HG03575 (cell line): ENCODE measurements at regions not wholly inside any gene's neighbourhood (a gene's known extent, or its start where the extent isn't known, plus 50 kb on each side); places are given as distances from the start of the nearest gene placed in this dataset.
"Not testable (repeated sequence)": the region's sequence is repeated elsewhere in the genome, so short reads cannot be mapped to it uniquely, and the experiment has no call there.

ENCODE experiments used
- ATAC-seq: cut with Tn5 transposase; IDR thresholded peaks from one replicate; pipeline ENCODE4 v1.9.1; 2021; ENCODE audit not compliant: unreplicated experiment, insufficient number of reproducible peaks, low FRiP score; ENCODE audit errors: extremely low read depth

DNA sequence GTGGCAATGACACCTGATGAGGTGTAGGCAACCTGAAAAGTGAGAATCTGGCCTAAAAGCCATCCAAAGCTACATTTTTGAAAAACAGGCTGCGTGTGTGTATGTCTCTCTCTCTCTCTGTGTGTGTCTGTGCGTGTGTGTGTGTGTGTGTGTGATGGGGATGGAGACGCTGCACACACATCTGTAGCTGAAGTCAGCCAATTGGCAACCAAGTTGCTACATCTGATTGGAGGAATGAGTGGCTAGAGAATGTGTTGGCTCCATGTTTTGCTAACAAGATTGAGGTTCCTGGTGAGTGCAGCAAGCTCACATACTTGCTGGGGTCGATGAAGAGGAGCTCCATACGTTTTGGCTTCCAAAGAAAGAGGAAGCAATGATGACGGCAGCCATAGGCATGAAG lies 311.4 kb upstream of the NCAM1 start:
- no peak for ATAC-seq

DNA sequence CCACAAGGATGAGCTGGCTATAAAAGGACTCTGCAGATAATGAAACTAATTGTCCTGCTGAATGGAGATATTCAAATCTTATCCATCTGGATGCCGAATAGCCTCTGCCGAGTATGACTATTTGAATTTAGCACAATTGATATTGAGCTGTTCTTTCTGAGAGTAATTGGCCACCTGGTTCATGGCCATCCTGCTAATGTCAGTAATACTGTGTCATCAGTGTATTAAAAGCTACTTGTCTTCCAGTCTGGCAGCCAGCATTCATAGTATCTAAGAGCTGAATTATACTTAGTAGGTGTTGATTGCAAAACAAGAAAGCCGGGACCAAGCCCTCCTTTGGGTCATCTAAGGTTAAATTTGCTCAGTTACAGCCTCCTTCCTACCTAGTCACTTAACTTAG lies 310.7 kb upstream of the NCAM1 start:
- no peak for ATAC-seq

DNA sequence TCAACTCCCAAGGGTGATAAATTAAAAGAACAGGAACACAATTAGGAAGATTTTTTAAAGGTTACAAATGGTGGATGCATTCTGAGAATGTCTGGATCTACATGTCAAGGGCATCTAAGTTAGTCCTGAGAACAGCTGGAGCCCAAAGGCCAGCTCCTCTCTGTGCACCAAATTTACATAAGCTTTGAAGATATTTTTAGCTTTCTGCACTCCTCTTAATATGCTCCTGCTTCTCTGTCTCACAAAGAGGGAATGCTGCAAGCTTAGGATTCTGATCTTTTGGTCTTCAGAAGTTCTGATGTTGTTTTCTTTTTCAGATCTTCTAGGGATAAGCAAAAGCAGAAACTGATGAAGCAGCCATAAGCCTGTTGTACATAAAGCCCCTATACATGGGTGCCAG lies 309.8 kb upstream of the NCAM1 start:
- ATAC-seq: no peak

DNA sequence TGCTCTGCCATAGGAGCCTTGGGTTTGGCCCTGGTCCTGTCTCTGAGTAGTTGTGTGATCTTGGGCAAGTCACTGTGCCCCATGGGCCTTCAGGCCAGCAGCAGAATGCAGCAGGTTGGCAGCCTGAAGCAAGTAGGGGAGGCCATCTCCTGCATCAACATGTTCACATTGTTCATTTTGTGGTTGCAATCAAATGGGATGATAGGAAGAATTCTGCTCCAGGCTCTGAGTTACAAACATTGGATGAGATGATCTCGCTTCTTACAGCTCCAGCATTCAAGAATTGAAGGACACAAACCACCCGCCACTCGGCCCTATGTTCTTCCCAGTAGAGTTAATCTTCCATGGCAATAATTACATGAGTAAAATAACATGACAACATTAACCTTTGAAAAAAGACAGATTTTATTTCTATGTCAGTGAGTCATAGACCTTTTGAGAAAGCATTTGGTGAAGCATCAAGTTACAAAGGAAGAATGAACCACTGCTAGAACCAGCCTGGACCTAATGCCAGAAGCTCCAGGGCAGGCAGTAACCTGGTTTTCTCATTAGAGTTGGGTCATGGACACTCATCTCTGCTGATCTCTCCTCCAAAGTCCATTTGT lies 308.3 kb upstream of the NCAM1 start:
- ATAC-seq: no peak

DNA sequence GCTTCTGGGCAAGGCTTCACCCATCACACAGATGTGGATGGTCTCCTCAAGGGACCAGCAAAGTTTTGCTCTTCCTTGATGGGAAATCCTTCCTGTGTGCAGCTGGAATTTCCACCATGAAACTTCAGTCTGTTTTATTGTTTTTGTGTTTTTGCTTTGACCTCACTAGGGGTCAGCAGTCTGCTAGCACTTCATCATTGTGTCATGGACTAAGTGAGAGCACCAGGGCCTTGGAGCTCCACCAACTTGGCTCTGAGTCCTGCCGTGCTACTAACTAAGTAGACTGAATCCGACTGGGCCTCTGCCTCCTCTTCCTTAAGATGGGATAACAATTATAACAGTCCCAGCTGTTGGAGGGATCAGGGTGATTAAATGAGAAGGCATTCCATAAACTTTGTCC lies 305.8 kb upstream of the NCAM1 start:
- no peak for ATAC-seq

DNA sequence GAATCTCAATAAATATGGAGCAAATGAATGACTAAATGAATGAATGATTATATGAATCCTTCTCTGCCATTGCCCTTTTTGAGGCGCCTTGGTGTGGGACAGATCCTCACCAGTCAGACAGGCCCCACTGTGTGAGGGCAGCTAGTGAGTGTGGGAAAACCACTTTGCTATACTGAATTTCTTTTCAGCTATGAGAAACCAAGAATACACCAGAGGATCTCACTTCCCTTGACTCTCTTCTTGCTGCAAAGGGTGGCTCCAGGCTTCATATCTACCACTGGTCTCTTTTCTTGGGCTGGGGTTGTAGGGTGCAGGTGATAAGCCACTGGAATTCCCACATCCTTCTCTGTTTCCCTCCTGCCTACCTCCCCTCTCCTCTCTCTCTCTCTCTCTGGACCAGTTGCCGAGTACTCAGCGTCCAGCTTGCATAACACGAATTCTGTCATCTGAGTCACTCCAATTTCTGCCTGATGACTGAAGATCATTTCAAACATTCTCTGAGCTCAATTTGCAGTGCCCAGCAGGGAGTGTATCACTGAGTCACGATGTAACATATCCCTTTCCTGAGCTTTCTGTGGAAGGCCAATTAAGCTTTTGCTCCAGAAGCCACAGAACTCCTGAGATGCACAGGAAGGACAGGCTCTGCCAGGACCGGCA lies 304.3 kb upstream of the NCAM1 start:
- no peak for ATAC-seq

DNA sequence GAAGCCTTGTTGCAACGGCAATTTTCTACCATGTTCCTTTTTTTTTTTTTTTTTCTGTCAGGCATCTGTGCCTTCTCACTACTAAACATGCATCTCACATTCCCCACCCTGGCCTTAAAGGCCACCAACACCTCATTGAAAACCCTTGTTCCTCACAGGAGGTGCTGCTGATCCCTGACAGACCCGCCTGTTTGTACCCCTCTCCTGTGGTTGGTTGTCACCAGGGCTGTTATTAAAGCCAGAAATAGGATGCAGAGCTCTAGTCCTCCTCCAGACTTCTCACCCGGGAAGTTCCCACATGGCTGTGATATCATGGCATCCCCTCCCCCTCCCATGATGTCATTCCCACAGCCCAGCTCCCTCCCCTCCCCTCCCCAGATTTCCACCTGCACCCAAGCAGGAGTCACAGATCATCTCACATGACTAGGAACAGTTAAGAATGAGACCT lies 302.8 kb upstream of the NCAM1 start:
- ATAC-seq: no peak

DNA sequence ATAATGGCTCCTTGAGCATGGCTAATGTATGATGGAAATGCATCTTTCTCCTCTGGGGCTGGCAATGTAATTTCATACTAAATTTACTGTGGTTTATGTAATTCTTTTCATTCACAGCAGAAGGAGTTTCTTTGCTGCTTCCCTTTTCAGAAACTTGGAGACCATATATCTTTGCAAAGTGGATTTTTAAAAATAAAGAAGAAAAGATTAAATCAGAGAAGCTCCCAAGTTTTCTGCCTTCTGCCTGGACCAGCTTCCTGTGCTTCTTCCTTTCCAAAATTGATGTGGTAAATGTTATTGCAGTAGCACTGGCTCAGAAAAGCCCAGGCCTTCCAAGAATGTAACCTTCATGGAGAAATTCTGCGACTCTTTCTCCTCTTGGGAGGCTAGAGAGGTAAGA lies 300.1 kb upstream of the NCAM1 start:
- ATAC-seq: no peak

DNA sequence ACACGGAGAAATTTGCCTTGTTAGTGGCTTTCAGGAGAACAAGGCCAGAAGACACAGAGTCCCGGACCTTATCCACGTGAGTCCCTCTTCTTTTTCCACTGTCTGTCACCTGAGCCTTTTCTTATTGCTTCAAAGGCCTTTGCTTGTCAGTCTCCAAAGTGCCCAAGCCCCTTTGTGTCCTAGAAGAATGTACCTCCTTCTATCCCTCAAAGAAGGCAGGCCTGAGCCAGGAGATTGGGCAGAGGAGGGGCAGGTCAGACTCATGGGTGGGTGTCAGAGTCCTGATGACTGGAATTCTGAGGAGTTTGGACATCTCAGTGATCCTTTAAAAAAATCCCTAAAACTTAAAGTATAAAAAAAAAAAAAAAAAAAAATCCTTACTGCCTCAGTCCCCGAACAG lies 299.6 kb upstream of the NCAM1 start:
- no peak for ATAC-seq

DNA sequence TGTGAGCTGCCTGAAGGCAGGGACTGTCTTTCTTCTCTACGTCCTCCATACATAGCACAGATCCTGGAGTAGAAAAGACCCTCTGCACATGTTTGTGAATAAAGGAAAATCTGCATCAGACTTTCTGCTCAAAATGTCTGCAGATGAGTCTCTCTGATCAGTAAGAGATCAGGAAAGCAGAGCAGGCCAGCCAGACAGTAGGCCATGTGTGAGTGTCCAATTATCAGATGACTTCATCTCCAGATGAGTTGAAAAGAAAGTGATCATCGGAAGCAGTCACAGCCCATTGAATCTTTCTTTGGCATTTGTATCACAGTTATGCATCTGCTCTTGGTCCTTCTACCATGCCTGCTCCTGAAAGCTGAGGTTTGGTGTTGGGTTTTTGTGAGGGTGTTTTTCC lies 298.7 kb upstream of the NCAM1 start:
- ATAC-seq: no peak

DNA sequence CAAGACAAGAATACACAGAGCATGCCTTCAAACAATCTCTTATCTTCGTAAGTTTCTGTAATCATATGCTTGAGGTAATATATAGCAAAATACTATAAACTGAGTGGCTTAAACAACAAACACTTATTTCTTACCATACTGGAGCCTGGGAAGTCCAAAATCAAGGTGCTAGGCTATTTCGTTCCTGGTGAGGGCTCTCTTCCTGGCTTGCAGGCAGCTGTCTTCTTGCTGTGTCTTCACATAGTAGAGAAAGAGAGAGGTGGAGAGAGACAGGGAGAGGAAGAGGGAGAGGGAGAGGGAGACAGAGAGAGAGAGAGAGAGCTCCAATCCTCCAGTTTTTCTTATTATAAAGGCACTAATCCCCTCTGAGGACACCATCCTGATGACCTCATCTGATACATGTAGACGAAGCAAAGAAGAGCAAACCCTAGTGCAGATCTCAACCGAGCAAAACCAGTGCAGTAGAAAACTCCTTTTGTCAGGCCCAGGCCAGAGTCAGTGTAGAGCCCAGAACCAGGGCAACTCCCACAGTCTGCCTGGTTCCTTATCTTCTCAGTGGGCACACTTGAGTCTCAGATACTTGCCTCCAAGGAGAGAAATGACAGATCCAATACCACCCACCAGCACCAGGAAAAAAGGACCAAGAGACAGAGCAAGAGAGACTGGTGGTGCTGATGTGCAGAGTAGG lies 297.1 kb upstream of the NCAM1 start:
- no peak for ATAC-seq

DNA sequence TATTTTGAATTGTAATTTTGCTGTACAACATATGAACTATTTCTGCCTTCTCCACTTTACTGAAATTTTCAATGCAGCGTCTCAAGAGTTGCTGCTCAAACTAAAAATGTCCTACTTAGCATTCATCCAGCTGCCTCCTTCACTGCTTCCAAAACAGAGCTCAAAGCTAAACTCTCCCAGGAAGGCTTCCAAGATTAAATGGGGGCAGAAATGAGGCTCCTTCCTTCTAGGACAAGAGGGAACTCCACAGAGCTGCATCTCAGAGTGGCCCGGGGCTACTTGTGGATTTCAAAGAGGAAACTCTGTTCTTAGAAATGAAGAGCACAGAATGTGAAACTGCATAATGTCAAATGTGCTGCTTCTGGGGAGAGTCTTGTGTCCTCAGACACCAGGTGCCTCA lies 295.9 kb upstream of the NCAM1 start:
- ATAC-seq: no peak

DNA sequence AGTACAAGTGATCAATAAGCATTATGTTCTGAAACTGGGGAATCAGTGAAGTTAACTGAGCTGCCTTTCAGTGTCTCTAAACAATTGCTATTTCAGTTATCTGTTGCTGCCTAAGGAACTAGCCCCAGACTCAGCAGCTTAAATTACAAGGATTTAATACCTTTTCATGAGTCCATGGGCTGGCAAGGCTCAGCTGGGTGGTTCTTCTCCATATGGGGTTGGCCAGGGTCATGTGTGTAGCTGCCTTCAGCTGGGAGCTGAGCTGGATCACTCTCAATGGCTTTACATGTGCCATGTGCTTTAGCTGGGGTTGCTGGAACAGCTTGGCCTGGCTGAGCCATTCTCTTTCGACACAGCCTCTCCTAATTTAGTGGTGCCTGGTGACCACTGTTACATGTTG lies 295.0 kb upstream of the NCAM1 start:
- no peak for ATAC-seq

DNA sequence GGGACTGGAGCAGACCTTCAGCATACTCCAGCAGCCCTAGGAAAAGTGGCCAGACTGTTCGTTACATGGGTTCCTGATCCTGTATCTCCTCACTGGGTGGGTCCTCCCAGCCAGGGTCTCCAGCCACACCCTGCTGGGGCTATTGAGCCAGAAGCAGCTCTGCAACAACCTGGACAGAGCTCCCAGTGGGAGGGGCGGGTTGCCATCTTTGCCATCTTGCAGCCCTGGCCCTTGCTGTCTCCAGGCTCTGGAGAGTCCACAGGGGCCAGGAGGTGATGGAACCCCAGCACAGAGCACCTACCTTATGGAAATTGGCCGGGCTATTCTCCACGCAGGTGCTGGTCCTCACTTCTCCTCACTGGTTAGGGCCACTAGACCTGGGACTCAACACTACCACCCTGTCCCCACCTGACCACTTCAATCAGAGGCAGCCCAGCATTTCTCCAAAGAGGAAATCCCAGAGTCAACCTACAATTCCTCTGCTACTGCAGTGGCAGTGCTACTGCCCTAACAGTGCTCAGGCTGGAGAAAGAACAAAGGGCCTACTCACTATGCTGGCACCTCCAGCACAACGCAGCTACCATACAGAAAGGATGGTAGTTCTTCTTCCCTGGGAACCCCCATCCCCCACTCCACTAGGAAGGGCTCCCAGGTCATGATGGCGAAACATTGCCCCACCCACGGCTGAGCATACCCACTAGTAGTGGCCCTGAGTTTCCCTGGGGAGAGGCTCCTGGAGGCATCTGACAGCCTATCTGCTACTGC lies 290.2 kb upstream of the NCAM1 start:
- no peak for ATAC-seq

DNA sequence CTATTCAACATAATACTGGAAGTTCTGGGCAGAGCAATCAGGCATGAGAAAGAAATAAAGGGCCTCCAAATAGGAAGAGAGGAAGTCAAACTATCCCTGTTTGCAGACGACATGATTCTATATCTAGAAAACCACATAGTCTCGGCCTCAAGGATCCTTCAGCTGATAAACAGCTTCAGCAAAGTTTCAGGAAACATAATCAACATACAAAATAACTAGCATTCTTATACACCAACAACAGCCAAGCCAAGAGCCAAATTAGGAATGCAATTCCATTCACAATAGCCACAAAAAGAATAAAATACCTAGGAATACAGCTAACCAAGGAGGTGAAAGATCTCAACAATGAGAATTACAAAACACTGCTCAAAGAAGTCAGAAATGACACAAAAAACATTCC lies 287.8 kb upstream of the NCAM1 start:
- not testable (repeated sequence) for ATAC-seq

DNA sequence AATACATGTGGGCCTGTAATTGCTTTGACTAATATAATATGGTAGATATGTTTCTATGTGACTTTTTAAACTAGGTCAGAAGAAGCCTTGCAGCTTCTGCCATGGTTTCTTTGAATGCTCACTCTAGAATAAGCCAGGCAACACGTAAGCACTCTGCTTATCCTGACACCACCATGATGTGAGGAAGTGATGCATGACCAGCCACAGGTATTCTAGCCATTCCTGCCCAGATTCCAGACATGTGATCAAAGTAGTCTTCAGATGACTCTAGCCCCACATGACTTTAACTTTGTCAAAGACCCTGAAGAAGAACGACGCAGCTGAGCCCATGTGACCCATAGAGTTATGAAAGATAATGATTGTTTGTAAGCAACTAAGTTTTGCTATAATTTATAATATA lies 276.1 kb upstream of the NCAM1 start:
- ATAC-seq: no peak

DNA sequence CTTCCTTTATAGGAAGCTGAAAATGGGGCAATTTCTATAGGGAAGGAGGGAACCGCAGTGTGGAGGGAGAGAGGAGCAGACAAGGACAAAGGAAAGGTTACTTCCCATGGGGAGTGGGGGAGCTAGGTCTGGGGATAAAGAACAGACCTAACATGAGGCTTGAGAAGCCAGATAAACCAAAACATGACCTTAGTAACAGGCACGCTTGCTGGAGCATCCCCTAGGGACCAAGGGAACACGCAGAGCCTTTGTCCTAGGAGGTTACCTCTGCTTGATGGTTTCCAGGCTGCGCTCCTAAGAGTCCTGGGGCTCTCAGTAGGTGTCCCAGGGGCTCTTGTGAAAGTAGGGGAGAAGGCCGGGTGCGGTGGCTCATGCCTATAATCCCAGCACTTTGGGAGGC lies 271.4 kb upstream of the NCAM1 start:
- ATAC-seq: no peak

DNA sequence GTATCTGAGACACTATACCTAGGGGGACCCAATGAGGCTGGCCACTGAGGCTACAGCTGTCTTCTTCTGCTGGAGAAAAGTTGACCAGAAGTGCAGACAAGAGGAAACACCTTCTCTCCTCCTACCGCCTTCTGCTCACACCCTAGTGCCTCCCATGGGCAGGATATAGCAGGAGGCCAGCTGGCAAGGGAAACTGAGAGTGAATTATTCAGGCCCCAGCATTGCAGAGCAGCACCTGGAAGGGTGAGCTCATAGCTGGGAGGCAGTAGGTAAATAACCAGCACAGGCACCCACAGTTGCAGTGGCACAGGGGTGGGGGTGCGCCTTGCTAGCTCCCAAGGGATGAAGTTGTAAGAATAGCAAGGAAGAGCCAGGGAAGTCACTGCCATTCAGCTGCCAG lies 267.4 kb upstream of the NCAM1 start:
- ATAC-seq: no peak

DNA sequence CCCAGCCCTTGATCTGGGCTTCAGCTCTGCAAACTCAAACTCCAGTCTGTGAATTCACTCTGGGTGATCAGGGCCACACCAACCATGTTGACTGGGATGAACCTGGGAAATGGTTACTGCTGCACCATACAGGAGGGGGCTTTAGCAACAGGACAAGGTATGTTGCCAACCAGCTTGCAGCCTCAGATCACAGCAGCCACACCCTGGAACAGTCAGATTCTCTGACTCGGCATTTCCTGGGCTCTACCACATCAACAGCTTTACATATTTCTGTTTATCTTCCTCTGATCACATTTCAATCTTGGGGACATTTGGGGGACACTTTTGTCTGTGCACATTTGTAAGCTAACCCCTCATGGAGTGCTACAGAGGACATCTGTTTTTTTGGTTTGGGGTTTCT lies 267.0 kb upstream of the NCAM1 start:
- no peak for ATAC-seq

DNA sequence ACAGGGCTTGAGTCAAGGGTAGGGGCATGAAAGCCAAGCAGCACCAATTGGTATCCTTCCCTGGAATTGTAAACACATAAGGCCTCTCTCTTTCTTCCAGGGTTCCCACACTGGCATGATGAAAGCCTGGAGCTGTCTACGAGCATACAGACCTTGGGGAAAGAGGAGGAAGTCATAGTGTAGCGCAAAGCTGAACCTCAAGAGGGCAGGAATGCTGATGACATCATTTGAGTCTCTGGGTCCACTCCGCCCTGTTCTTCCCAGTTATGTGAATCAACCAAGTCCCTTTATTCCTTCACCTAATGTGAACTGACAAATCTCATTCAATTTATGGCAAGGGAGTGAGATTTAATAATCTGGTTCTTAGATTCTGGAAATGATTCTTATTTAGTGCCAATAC lies 266.4 kb upstream of the NCAM1 start:
- ATAC-seq: no peak
